Activated naive CD8-positive, alpha-beta T cell treated with anti-CD3 and anti-CD28 coated beads, Interleukin-2, amount 50 U/mL, for 16 hours (primary cell): ENCODE measurements at regions not wholly inside any gene's neighbourhood (a gene's known extent, or its start where the extent isn't known, plus 50 kb on each side); places are given as distances from the start of the nearest gene placed in this dataset.
"Not testable (repeated sequence)": the region's sequence is repeated elsewhere in the genome, so short reads cannot be mapped to it uniquely, and the experiment has no call there.

Experiments
- DNase-seq: peaks from one replicate; pipeline ENCODE4 v3.0.0-alpha.2; 2020; ENCODE audit warnings: low read depth, low spot score

DNA sequence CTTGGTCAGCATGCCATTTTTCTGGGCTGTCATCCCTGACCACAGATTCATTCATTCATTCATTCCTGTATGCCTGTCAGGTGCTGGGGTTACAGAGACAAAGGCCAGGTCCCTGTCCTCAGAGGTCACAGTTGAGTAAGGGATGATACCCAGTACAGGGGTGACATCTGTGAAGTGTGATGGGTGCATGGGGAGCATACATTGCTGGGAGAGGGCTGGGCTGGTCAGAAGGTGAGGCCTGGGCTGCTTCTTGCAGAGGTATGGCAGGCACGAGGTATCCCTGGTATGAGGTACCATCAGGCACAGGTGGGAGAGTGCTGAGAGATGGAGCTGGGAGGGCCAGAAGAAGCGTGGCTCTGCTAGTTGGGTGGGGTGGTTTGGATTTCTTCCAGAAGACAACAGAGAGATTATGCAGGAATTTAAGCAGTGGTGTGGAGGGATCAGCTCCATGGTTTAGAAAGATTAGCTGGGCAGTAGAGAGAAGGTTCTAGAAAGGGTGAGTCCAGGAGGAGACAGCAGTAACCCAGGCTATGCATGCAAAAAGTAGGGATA is 181.9 kb upstream of the HAAO start:
- DNase-seq: no peak

DNA sequence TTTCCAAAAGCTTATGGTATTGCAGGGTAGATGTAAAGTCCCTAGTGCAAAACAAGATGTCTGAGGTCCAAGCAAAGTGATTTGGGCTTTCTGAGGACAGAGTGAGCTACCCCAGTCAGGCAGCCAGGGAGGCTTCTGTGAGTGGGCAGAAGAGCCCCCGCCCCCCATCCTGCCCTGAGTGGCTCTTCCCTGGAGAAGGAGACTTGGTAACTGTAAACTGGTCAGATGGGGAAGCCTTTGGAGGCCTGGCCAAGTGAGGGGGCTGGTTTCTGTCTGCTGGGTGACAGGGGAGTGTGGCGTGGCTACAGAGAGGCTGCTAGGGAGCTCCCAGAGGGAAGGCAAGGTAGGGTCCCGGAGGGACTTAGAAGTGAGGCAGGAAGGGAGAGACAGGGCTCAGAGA is 181.3 kb upstream of the HAAO start:
- DNase-seq: no peak

DNA sequence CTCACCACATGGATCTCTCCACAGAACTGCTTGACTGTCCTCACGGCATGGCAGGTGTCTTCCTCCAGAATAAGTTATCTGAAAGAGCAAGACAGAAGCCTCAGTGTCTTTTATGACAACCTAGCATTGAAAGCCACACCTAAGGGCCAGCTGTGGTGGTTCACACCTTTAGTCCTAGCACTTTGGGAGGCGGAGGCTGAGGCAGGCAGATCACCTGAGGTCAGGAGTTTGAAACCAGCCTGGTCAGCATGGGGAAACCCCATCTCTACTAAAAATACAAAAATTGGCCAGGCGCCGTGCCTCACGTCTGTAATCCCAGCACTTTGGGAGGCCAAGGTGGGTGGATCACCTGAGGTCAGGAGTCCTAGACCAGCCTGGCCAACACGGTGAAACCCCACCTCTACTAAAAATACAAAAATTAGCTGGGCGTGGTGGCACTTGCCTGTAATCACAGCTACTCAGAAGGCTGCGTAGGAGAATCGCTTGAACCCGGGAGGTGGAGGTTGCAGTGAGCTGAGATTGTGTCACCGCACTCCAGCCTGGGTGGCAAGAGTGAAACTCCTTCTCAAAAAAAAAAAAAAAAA is 180.6 kb upstream of the HAAO start:
- not testable (repeated sequence) for DNase-seq

DNA sequence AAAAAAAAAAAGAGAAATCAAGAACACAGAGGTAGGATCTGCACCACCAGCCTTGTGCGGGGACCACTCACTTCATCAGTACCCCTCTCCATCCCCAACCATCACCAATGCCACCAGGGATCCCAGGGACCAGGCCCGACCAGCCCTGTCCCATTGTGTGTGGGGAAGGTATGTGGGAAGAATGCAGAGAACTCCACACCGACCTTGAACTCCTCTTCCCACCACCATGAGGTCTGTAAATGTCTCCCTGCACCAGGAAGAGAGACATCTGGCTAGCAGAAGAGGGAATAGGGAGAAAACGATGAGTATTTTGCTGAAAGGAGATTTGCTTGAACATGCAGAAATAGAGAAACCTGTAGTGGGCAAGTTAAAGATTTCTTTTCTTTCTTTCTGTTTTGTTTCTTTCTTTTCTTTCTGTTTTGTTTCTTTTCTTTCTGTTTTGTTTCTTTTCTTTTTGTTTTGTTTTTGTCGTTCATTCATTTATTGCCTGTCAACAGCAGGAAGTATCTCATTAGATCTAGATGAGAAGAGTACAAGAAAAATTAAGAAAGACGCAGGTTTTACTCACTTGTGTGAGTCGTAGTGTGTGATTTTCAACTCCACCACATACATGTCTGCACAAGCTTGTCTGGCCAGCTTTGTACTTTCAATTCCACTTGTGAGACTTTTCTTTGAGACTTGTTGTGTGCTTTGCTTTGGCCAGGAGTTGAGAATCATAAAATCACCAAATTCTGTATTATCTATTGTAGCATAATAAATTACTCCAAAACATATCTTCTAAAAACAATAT is 179.8 kb upstream of the HAAO start:
- DNase-seq: no peak

DNA sequence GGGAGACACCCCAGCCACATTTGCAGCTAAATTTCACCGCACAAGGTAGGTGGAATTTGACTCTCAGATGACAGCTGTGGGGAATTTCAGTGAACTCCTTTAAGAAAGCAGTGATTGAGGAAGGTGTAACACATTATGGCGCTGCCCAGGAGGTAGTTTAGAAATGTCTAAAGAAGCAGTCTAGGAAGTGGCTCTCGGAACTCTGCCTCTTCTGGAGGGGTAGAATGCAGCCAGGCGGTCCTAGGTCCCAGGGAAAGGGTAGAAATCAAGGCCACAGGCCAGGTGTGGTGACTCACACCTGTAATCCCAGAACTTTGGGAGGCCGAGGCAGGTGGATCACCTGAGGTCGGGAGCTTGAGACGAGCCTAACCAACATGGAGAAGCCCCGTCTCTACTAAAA is 179.0 kb upstream of the HAAO start:
- DNase-seq: no peak

DNA sequence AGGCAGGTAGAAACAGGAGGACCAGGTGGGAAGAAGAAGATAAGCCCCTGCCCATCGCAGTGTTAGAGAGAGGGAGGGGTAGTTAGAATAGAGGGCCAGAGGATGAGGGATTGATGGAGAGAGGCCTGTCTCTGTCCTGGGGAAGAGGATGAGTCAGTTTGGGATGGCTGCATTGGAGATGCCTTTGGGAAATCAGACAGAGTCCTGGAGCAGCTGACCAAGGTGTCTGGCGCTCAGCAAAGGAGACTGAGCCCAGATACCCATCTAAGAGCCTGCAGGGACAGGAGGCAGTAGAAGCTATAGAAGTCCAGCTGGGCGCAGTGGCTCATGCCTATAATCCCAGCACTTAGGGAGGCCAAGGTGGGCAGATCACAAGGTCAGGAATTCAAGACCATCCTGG is 177.8 kb upstream of the HAAO start:
- no peak for DNase-seq

DNA sequence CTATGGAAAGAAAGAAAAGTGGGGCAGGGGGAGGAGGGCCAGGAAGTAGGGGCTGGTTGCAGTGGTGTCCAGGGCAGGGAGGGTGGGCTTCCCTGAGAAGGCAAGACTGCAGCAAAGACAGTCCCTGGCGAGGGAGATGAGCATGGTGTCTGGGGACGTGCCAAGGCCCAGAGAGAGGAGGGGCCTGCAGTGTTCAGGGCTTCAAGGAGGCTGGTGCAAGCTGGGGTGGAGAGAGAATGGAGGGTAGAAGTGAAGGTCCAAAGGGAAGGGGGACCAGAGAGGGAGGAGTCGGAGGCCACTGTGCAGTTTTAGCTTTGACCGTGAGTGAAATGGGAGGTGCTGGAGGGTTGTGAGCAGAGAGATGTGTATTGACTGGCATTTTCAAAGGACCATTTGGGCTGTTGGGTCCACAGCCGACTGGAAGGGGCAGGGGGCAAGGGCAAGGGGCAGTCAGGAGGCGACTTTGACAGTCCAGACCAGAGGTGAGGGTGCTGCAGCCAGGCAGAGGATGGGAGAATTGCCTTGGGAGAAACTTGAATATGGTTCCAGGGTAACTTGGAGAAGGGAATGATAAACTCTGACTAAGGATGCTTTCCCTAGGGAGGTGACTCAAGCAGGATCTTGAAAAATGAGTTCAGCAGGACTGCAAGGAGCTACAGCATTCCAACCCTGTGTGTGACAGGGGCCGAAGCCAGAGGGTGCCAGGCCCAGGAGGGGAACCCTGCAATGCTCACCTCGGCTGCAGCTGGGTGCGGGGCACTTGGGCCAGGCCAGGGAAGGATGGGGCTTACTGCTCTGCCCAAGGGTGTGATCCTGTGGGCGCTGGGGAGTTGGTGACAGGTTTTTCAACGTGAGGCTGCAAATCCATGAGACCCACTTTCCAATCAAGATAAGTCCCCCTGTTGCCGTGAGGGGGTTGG is 177.1 kb upstream of the HAAO start:
- DNase-seq: no peak

DNA sequence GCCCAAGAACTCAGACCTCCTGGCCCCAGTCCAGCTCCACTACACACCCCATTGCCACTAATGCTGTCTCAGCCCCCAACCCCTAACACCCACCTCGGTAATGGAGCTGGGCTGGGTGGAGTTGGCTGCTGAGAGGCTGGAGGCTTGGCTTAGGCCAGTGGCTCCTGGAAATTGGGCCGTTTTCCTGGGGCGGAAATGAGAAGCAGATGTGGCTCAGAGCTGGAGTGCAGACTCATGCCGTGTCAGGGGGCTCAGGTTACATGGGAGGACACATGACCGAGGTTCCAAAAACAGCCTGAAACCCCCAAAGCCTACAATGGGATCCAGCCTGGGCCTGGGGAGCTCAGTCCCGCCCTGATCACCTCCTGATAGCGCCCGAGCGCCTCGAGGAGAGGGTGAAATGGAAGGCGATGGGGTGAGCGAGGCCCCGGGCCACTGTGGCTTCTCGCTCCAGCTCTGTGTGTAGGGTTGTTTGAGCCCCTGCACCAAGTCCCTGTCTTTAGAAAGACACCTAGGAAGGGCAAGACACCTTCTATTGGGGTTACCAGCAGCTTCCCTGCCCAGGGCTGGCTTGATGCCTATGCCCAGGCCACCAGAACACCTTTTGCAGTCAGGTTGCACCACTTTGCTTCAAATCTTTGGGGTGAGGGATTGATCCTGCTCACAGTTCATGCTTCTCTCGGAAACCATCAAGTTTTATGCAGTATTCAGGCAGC is 175.7 kb upstream of the HAAO start:
- DNase-seq: no peak

DNA sequence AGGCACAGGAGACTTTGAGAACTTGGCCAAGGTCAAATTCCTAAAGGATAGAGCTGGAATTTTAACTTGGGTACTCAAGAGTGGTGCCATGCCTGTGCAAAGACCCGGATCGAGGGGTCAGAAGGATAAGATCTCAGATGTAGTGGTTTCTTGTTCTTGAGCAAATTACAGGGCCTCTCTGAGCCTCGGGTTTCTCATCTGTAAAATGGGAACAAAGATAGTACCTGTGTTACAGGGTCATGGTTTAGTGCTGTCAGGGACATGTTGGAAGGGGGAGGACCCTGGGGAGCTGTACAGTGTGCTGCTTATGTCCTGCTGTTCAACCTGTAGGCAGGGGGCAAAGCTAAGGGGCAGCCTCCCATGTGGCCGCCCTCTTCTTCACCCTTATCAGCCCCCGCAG is 173.5 kb upstream of the HAAO start:
- no peak for DNase-seq

DNA sequence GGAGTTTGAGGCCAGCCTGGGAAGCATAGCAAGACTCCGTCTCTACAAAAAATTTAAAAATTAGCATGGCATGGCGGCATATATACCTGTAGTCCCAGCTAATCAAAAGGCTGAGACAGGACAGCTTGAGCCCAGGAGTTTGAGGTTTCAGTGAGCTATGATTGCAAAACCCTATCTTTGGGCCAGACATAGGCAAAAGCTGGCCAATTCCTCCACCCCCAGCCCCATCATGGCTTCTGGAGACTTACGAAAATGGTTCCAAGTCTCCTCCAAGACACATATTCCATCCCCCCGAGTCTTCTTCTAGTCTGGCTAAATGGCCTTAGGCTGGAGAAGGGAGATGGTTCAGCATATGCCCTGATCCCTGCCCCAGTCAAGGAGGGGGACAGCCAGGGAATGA is 172.8 kb upstream of the HAAO start:
- no peak for DNase-seq

DNA sequence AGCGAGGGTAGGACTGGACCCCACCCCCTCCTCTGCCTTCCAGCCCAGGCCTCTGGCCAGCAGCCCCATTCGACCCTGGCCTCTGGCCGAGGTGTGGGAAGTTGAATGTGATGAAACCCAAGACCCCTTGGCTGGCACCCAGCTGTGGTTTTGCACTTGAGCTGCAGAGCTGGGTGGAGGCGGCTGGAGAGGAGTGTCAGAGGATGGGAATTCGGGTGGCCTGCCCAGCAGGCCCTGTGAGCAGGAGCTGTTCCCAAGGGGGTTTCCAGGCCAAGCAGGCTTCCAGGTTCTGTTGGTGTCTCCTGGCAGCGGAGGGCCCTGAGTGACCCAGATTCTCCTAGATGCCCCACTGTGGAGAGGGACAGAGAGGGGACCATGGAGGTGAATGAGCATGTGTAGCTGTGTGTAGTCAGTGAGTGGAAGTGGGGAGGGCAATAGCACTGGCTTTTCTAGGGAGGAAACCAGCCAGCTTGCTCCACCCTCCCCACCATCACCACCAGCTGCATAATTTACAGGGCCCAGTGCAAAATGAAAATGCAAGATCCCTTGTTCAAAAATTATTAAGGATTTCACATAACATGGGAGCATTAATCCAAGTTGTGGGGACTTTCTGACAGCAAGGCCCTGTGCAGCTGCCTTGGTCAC is 172.2 kb upstream of the HAAO start:
- no peak for DNase-seq

DNA sequence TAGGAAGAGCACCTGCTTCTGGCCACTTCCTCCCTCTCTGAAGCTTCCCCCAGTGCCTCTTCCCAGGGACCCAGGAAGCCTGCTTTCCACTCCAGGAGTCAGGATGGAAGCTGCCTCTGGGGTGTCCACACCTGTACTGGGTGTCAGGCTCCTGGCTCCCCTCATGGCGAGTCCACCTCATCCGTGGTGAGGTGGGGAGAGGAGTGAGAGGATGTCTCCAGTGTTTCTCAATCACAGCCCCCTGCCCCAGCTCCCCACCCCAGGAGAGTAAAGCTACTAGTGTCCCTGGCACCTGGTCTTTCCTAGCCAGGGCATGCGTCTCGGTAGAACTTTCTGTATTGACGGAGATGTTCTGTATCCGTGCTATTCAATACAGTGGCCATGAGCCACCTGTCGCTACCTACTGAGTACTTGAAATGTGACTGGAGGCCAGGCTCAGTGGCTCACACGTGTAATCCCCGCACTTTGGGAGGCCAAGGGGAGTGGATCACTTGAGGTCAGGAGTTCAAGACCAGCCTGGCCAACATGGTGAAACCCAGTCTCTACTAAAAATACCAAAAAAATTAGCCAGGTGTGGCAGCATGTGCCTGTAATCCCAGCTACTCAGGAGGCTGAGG is 171.2 kb upstream of the HAAO start:
- no peak for DNase-seq

DNA sequence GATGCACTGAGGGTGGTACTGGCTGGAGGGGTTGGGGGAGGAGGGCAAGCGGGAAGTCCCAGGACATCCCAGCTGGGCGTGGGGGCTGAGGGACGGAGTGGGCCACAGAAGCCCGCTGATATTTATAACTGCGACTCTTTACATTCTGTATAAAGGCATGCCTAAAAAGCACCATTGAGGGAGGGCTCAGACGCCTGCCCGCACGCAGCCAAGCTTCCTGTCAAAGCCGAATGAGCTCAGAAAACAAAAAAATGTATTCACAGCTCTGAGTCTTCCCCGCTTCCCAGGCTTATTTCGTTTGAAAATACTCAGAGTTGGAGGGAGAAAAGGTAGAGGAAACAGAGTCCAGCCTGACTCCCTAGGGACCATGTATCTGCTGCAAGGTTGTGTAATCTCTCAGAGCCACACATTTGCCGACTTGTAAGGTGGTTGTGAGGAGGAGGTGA is 170.1 kb upstream of the HAAO start:
- no peak for DNase-seq

DNA sequence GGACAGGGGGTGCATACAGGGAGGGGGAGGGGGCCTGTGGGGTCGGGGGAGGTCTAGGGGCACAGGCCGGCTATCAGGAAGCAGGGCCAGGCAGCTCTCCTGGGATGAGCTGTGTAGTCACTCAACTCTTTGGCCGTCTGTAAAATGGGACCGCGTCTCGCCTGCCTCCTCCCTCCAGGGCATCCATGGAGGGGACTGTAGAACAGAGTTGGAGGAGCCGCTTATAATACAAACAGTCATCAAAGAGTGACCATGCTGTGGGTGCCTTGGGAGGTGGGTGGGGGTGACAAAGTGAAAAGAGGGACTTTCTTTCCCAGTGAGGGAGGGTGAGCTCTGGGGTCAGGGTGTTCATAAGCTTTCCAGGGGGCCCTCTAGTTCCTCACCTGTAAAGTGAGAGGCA is 169.6 kb upstream of the HAAO start:
- DNase-seq: no peak

DNA sequence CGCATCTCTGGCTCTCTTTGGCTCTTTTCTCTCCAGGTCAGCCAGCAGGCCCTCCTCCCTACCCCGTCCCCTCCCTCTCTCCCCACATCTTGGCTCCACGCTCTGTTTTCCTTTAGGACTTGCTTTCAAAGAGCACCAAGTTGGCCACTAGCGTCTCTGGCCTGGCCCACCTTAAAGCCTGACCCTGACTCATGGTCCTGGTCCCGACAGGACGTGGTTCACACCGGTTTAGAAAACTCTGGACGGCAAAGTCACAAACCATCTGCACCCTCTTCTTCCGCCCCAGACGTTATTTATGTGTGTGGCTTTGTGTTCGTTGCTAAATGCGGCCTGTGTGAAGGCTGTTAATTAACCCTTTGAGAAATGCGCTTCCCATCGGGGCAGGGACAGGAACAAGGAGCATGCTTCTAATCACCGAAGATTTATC is 169.0 kb upstream of the HAAO start:
- no peak for DNase-seq

DNA sequence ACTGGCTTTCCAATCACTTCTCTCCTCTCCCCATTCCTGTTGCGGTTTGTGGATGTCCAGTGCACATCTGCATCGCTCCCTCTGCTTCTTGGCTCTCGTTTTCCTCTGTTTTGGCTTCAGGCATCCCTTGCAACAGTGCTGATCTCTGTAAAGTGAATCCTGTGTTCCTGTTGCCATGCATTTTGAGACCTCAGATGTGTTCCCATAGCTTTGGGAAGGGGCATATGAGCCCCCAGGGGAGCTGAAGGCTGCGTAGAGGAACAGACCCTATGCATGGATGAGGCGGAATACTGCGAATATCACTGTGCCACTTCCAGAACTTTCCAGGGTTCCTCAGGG is 168.4 kb upstream of the HAAO start:
- DNase-seq: no peak

DNA sequence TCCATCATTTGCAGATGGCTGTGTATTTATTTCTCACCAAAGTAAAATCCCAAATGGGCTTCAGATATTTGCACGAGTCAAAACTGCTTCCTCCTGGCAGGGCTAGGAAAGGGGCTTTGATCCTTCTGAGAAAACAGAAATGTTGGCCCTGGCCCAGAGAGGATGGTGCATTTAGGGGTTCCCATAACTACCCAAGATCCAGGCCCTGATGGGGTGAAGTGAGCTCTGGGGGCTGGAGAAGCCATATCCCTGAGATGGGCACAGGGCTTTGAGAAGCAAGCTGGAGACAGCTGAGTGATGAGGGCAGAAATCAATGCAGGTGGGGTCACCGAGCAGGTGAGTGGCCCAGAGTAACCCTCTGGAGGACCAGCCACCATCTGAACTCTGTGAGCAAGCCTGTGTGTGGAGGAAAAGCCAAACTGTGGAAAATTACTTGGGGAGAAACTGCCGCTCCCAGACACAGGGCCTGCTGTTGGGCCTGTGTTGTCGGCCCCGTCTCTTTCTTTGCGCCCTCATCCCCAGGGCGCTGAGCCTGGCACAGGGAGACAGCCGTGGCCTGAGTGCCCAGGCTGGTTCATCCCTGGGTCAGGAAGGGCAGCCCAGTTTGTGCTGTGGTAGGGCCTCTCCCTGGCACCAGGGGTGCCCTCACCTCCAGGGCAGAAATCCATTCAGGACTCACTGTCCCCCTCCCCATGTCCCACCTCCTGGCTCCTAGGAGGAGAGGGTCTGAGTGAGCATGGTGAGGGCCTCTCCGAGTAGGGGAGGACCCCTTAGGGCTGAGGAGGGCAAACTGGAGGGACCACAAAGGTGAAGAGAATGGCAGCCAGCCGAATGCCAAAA is 167.8 kb upstream of the HAAO start:
- no peak for DNase-seq

DNA sequence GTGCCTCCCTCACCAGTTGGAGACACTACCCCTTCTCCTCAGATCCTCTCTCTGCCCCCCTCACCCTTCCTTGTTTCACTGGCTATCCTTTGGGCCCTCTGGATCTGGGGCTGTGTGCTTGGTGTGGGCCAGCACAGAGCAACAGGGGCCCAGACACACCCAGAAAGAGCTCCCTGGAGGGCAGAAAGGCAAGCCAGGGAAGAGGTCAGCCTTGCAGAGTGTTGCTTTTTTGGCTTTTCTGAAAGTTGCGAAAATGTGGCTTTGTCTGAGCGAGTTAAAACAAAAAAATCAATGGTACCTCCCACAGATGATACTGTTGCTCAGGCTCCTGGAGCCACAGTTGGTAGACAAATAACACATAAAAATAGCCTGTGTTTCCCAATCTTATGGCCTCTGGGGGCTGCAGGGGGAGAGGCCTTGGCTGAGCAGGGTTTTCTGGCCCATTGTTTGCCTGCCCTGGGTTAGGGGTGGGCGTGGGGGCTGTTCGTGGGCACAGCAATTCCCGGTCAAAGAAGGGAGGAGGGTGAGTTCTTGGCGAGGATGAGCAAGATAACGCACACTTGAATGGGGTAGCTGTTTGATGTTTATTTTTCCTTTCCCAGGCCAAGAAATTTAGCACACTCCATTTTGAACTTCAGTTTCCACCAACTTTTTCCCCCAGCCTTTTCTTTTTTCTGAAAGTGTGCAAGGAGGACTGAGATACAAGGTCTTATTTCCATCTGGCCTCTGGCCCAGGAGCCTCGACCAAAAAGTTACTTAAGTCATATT is 167.0 kb upstream of the HAAO start:
- DNase-seq: no peak

DNA sequence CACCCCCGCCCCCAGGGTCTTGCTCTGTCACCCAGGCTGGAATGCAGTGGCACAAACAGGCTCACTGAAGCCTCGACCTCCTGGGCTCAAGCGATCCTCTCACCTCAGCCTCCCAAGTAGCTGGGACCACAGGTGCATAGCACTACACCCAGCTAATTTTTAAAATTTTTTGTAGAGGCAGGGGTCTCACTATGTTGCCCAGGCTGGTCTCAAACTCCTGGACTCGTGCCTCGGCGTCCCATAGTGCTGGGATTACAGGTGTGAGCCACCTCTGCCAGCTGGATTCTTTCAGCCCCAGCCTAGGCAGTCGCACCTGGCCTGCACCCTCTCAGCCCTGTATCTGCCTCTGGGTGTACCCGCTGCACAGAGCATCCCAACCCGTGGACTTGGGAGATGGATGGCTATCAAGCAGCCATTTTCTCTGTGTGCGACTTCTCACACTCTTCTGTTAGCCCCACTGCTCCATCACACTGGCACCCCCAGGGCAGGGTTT is 166.4 kb upstream of the HAAO start:
- DNase-seq: no peak
